K562 (cell line): ENCODE measurements at regions not wholly inside any gene's neighbourhood (a gene's known extent, or its start where the extent isn't known, plus 50 kb on each side); places are given as distances from the start of the nearest gene placed in this dataset.

Experiments
- CTCF ChIP-seq, 3 experiments: IDR thresholded peaks in 2 of 3; conservative IDR thresholded peaks in 1 of 3; 2 replicates each; pipeline ENCODE4 v1.5.1; 2011 to 2012; ENCODE audit warnings: low read length in 3 of 3, mild to moderate bottlenecking in 3 of 3, control low read depth in 2 of 3, improper control_type of control experiment in 1 of 3, inconsistent platforms in 1 of 3, low read depth in 1 of 3, mixed read lengths in 1 of 3, moderate library complexity in 1 of 3; ENCODE audit not compliant: insufficient read depth in 2 of 3
- SREBF2 ChIP-seq: sonication (generic); formaldehyde crosslinking; IDR thresholded peaks from 2 replicates; pipeline ENCODE4 v1.4.0; 2020; ENCODE audit warnings: mild to moderate bottlenecking, missing genetic modification reagents
- ZNF175 ChIP-seq: fragments of 200-800 bp; sonication (Bioruptor generic); IDR thresholded peaks from 2 replicates; pipeline ENCODE4 v1.6.1; 2016; ENCODE audit warnings: low read depth, mild to moderate bottlenecking, missing genetic modification characterization, missing compliant biosample characterization

DNA sequence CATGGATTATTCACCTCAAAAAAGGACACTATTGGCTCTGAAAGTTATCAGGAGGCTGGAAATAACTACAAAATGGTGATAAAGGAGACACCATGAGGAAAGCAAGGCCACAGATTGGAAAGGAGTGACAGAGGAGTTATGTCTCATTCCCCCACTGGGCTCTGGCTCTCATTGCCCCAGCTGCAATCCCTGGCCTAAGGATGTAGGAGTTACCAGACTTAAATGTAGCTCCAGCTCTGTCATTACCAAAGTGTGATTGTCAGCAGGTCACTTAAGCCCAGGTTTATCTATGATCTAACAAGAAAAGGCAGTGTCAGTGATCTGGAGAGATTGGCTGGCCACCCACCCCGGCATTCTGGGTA lies 1228.2 kb upstream of the DDX18 start:
- TF ChIP-seq ZNF175 (CRISPR knock-in tag) (no peak), CTCF (IDR thresholded peaks at IDR 0.05 in 2 of 3, conservative IDR thresholded peaks at IDR 0.05 in 1 of 3; ENCODE audit: insufficient read depth in 2 of 3, low read depth in 1 of 3, low read length in 3 of 3) (no peak), SREBF2 (no peak)
